Effector memory CD8-positive, alpha-beta T cell (primary cell): ENCODE measurements at regions not wholly inside any gene's neighbourhood (a gene's known extent, or its start where the extent isn't known, plus 50 kb on each side); places are given as distances from the start of the nearest gene placed in this dataset.
"Not testable (repeated sequence)": the region's sequence is repeated elsewhere in the genome, so short reads cannot be mapped to it uniquely, and the experiment has no call there.

ENCODE experiments used
- ATAC-seq: fragments of 150-1000 bp; cut with Tn5 transposase; replicated peaks from 2 replicates; pipeline ENCODE4 v1.10.0; 2021; ENCODE audit warnings: mild to moderate bottlenecking, moderate library complexity
- DNase-seq, 3 experiments: peaks; one replicate each; pipeline ENCODE4 v3.0.0; 2021
- H3K27ac Mint-ChIP-seq, 2 donors: one replicate each; pipeline ENCODE4 v1.8.0; 2022; ENCODE audit warnings: mild to moderate bottlenecking in 2 of 2, mixed read lengths in 2 of 2, moderate library complexity in 2 of 2
- H3K27me3 Mint-ChIP-seq, 2 donors: one replicate each; pipeline ENCODE4 v1.8.0; 2022; ENCODE audit warnings: mixed read lengths in 2 of 2
- H3K36me3 Mint-ChIP-seq: one replicate; pipeline ENCODE4 v1.8.0; 2022; ENCODE audit warnings: mild to moderate bottlenecking, moderate library complexity, mixed read lengths; ENCODE audit not compliant: insufficient read depth
- H3K4me1 Mint-ChIP-seq, 2 donors: one replicate each; pipeline ENCODE4 v1.8.0; 2022; ENCODE audit warnings: low read depth in 2 of 2, mixed read lengths in 2 of 2
- H3K4me3 Mint-ChIP-seq, 2 donors: one replicate each; pipeline ENCODE4 v1.8.0; 2022; ENCODE audit warnings: mild to moderate bottlenecking in 2 of 2, mixed read lengths in 2 of 2, moderate library complexity in 2 of 2
- H3K9me3 Mint-ChIP-seq, 2 donors: one replicate each; pipeline ENCODE4 v1.8.0; 2022; ENCODE audit warnings: mixed read lengths in 2 of 2

DNA sequence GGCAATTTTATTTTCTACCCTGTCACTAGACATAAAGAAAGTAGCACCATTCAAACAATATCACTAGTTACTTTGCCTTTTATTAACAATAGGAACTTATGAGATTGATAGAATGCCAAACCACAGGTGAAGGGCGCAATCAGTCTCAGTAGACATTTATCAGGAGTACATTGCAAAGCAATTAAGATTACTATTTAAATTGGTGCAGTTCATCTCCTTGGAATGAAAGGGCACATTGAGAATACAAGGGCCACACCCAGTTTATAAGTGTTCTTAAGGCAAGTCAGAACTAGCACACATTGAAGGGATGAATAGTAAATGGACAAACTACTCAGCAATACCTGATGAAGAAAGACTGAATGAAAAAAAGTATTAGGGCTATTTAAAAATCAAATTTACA, 601.4 kb downstream of the C12orf50 start:
- Mint-ChIP-seq H3K27ac (no peak overlapping the region), H3K9me3 (peaks cover 11 to 14% of the 10 kb centered on the region in 2 donors), H3K4me3 (no peak overlapping the region), H3K27me3 (no peaks in the 10 kb centered on the region), H3K36me3 (no peaks in the 10 kb centered on the region), H3K4me1 (no peaks in the 10 kb centered on the region)
- DNase-seq (no peak), ATAC-seq (no peak)

DNA sequence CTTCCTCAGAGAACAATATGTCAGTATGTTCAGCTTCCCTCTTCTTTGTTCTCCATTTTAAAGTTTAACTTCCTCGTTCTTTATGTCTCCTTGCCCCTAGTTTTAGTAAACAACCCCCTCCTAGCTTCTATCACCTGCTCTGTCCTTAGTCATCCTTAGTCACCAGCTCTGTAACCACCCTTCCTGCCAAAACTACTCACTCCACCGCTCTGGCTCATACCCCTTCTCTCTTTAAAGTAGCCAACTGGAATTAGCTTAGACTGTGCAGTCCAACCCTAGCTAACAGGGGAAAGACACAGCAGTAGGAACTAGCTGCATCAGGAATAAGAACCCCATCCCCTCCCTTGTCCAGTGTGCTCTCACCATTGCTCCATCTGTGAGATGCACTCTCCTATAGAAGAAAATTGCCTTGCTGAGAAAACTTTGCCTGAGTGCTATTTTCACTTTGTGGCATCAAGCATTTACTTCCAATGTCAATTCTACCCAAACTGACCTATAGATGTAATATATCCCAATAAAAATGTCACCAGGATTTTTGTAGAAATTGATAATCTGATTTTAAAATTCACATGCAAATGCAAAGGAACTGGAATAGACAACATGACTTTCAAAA, 603.2 kb downstream of the C12orf50 start:
- peaks cover 9 to 14% of the 10 kb centered on the region in 2 donors for H3K9me3 Mint-ChIP-seq
- no peaks in the 10 kb centered on the region for H3K27me3 Mint-ChIP-seq
- ATAC-seq, result no peak
- no peak for DNase-seq
- H3K4me1 Mint-ChIP-seq, result no peaks in the 10 kb centered on the region
- H3K27ac Mint-ChIP-seq, result no peak overlapping the region
- H3K4me3 Mint-ChIP-seq, result no peak overlapping the region
- H3K36me3 Mint-ChIP-seq, result no peaks in the 10 kb centered on the region

DNA sequence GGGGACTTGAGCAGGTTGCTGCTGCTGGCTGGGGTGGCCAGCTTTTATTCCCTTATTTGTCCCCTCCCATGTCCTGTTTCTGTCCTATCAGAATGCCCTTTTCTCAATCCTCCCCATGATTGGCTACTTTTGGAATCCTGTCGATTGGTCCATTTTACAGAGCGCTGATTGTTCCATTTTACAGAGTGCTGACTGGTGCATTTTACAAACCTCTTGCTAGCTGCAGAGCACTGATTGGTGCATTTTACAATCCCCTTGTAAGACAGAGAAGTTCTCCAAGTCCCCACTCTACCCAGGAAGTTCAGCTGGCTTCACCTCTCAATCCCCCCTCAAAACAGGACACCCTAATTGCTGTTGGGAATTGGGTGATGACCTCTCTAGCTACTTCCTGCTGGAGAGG, 608.0 kb downstream of the C12orf50 start:
- not testable (repeated sequence) for H3K27ac Mint-ChIP-seq, H3K4me3 Mint-ChIP-seq, H3K4me1 Mint-ChIP-seq, DNase-seq, ATAC-seq, H3K36me3 Mint-ChIP-seq, H3K27me3 Mint-ChIP-seq
- H3K9me3 Mint-ChIP-seq, result peaks cover 6 to 15% of the 10 kb centered on the region in 2 donors

DNA sequence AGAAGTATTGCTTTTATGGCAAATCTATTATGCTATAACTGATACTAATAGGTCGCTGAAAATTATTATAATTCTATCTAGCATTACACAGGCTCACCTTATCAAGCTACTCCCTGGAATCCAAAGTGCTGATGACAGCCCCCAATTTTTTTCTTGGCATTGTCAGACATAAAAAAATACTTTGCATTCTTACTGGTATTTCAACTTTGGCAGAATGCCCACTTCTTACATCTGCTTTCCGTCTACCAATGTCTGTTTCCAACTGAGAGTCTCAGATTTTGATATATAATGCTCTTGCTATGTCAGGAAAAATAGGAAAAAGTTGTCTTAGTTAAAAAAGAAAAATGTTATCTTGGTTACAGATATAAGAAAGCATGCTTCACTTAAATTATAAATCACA, 615.4 kb downstream of the C12orf50 start:
- Mint-ChIP-seq H3K27ac (no peak overlapping the region), H3K4me3 (no peak overlapping the region), H3K4me1 (no peaks in the 10 kb centered on the region), H3K36me3 (no peaks in the 10 kb centered on the region), H3K27me3 (no peaks in the 10 kb centered on the region), H3K9me3 (peaks cover 22 to 23% of the 10 kb centered on the region in 2 donors)
- no peak for DNase-seq
- no peak for ATAC-seq

DNA sequence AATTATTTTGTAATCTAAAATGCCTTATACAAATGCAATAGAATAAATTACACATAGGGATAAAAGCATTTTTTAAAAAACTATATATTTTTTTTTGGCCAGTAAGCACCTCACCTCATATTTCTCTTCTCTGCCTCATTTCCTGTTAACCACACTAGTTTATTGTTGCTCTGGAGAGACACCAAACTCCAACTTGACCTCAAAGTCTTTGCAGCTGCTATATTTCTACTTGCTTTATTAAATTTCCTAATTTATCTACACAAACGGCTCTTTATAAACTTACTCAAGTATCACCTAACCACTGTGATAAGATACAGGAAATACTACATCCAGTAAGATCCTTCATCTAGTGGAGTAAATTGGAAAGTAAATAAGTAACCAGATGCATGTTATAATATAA, 622.3 kb downstream of the C12orf50 start:
- ATAC-seq (no peak), DNase-seq (no peak)
- no peak overlapping the region for H3K4me3 Mint-ChIP-seq
- no peaks in the 10 kb centered on the region for H3K4me1 Mint-ChIP-seq
- no peak overlapping the region for H3K27ac Mint-ChIP-seq
- no peaks in the 10 kb centered on the region for H3K36me3 Mint-ChIP-seq
- peaks cover 13 to 23% of the 10 kb centered on the region in 2 donors for H3K9me3 Mint-ChIP-seq
- no peaks in the 10 kb centered on the region for H3K27me3 Mint-ChIP-seq

DNA sequence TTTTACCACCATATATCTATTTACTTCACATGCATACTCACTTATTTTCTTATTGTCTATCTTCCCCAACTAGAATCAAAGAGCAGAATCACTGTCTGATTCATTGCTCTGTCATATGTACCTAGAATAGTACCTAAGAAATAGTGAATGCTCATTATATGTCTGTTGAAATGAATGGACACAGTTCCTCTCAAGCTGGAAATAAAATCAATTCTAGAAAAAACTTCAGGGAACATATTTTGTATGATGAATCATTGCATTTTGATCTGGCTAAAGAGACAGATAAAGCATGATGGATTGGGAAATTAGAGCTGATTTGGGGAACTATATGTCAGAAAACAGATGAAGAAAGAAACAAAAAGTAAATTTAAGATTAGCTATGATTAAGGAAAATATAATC, 623.3 kb downstream of the C12orf50 start:
- no peak overlapping the region for H3K4me3 Mint-ChIP-seq
- ATAC-seq, result no peak
- no peaks in the 10 kb centered on the region for H3K27me3 Mint-ChIP-seq

DNA sequence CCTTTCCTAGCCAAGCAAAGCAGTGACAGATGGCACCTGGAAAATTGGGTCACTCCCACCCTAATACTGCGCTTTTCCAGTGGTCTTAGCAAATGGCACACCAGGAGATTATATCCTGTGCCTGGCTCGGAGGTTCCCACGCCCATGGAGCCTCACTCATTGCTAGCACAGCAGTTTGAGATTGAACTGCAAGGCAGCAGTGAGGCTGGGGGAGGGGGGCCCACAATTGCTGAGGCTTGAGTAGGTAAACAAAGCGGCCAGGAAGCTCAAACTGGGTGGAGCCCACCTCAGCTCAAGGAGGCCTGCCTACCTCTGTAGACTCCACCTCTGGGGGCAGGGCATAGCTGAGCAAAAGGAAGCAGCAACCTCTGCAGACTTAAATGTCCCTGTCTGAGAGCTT, 635.0 kb downstream of the C12orf50 start:
- not testable (repeated sequence) for DNase-seq, H3K27me3 Mint-ChIP-seq, ATAC-seq, H3K4me3 Mint-ChIP-seq, H3K4me1 Mint-ChIP-seq, H3K9me3 Mint-ChIP-seq, H3K36me3 Mint-ChIP-seq, H3K27ac Mint-ChIP-seq

More for the DNA sequence above, 623.3 kb downstream of the C12orf50 start:
- H3K4me1 Mint-ChIP-seq, result no peaks in the 10 kb centered on the region
- H3K9me3 Mint-ChIP-seq, result peaks cover 7 to 19% of the 10 kb centered on the region in 2 donors
- no peak overlapping the region for H3K27ac Mint-ChIP-seq
- H3K36me3 Mint-ChIP-seq, result no peaks in the 10 kb centered on the region
- no peak for DNase-seq

DNA sequence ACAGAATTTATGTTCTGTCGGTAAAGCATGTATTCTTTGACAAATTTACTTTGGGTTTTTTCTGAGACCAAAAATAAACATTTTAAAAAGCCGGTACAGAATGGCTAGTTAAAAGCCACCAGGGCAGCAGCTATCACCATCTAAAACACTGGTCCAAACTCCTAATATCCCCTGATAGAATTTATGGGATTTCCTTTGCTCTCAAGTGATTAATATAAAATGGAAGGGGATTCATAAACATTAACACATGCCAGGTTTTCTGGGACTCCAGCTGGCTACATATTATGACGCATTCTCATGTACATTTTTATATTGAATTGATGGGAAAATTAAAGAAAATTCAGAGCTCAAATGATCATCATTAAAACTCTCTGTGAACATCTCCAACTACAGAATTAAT, 640.8 kb downstream of the C12orf50 start:
- no peak for ATAC-seq

DNA sequence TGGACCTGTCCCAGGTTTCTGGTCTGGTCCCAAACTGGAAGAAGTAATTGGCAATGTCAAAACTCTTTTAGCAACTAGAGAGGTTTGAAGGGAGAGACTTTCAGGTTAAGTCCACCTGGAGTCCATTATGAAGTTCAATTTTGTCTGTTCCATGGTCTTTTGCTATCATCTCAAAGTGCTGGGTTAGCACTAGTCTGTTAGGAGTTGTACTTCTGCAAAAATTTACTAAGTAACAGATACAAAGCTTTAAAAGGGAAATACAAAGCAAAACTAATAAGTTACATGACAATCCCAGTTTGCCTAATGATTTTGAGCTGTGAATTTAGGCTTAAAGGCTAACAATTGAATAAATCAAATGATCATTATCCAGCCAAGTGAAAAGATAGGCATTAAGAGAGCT, 643.9 kb downstream of the C12orf50 start:
- Mint-ChIP-seq H3K4me1 (no peaks in the 10 kb centered on the region), H3K9me3 (peaks cover 0 to 3% of the 10 kb centered on the region in 2 donors), H3K4me3 (no peak overlapping the region), H3K27me3 (no peaks in the 10 kb centered on the region), H3K27ac (no peak overlapping the region), H3K36me3 (no peaks in the 10 kb centered on the region)
- ATAC-seq, result no peak
- DNase-seq, result no peak

More for the DNA sequence above, 640.8 kb downstream of the C12orf50 start:
- no peaks in the 10 kb centered on the region for H3K36me3 Mint-ChIP-seq
- H3K9me3 Mint-ChIP-seq, result no peaks in the 10 kb centered on the region
- H3K27me3 Mint-ChIP-seq, result no peaks in the 10 kb centered on the region
- no peak overlapping the region for H3K27ac Mint-ChIP-seq
- DNase-seq, result no peak
- no peaks in the 10 kb centered on the region for H3K4me1 Mint-ChIP-seq
- H3K4me3 Mint-ChIP-seq, result no peak overlapping the region

DNA sequence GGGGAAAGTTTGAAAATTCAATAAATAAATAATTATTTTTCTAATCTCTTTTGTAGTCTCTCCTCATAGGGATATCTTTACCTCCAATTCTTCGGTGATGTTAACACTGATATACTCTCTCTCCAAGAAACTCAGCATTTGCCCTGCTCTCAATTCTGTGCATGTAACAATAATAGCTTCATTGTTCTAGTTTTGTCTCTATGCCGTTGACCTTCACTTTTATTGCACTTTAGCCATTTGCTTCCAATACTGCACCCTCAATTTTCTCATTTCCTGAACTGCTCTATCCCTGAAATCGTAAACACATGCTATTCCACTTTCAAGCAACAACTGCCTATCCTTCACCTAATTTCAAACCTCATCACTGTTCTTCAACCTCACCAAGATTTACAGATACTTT, 645.0 kb downstream of the C12orf50 start:
- H3K27me3 Mint-ChIP-seq, result no peaks in the 10 kb centered on the region
- H3K9me3 Mint-ChIP-seq, result peaks cover 0 to 3% of the 10 kb centered on the region in 2 donors
- no peak for DNase-seq
- no peak for ATAC-seq
- H3K27ac Mint-ChIP-seq, result no peak overlapping the region
- no peak overlapping the region for H3K4me3 Mint-ChIP-seq
- H3K4me1 Mint-ChIP-seq, result no peaks in the 10 kb centered on the region
- no peaks in the 10 kb centered on the region for H3K36me3 Mint-ChIP-seq

DNA sequence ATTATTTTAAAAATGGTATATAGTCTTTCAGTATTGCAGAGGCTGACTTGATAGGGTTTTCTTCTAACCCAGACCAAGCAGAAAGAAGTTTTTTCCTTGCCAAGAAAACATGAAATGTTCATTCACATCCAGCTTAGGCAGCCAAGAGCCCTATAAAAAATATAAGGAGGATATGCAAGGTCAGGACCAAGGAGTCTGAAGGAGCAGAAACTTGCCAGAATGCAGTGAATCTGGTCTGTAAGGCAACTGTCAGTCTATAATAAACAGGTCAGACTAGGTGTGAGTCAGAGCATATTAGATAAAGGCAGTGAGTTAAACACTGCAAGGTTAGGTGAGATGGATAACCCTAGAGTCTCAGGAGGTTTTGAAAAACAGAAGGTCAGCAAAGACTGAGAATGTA, 645.5 kb downstream of the C12orf50 start:
- Mint-ChIP-seq H3K9me3 (peaks cover 0 to 3% of the 10 kb centered on the region in 2 donors), H3K4me1 (no peaks in the 10 kb centered on the region), H3K36me3 (no peaks in the 10 kb centered on the region), H3K27me3 (no peaks in the 10 kb centered on the region), H3K27ac (no peak overlapping the region), H3K4me3 (no peak overlapping the region)
- no peak for DNase-seq
- no peak for ATAC-seq

DNA sequence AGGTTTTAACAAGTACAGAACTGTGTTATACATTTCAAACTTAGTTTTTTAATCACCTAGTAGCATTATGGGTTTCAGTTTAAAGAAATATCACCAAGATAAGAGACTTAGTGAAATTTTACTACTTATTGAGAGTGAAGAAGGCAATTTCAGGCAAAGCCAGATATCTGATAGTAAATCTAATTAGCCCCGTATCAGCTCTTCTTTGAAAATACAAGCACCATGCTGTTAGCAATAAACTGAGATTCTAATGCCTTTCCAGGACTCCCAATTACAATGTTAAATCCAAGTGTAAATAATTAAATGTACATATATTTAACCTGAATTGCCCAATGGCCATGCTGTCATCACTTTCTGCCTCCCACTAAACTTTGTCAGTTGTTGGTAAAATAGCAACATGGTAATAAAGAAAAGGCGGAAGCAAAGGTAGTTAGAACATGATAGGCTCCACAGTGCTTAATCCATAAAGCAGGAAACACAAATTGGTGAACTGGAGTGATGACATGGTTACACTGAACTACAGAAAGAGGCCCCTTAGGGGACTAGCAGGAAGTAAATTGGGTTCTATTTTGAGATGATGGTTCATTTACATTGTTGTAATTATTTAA, 646.1 kb downstream of the C12orf50 start:
- Mint-ChIP-seq H3K9me3 (peaks cover 0 to 3% of the 10 kb centered on the region in 2 donors), H3K27me3 (no peaks in the 10 kb centered on the region), H3K27ac (no peak overlapping the region), H3K36me3 (no peaks in the 10 kb centered on the region), H3K4me1 (no peaks in the 10 kb centered on the region), H3K4me3 (no peak overlapping the region)
- no peak for ATAC-seq
- DNase-seq, result no peak

DNA sequence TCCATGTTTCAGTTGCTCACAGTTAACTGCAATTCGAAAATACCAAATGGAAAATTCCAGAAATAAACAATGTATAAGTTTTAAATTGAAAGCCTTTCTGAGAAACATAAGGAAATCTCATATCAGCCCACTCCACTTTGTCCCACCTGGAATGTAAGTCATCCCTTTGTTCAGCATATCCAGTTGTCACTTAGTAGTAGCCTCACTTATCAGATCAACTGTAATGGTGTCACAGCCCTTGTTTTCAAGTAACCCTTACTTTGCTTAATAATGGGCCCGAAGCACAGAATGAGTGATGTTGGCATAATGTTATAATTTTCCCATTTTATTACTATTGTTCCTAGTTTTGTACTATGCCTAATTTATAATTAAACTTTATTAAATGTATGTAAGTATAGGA, 646.8 kb downstream of the C12orf50 start:
- DNase-seq (no peak), ATAC-seq (no peak)
- Mint-ChIP-seq H3K9me3 (peaks cover 0 to 3% of the 10 kb centered on the region in 2 donors), H3K4me1 (no peaks in the 10 kb centered on the region), H3K27ac (no peak overlapping the region), H3K27me3 (no peaks in the 10 kb centered on the region), H3K36me3 (no peaks in the 10 kb centered on the region), H3K4me3 (no peak overlapping the region)

DNA sequence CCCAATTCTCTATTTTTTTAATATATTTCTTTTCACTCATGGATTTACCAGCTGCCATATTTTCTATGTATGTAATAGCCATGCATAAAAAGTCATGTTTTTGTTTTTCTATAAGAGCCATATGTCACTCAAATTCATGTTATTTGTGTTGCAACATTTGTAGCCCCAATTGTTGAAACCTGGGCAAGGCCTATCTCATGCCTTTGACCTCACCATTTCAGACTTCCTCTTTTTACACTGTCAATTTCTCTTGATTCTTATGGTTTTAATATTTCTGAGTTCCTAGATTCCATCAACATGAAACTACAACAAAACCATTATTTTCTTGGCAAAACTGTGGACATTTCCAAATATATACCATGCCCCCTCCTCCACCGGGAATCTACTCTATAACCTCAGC, 647.5 kb downstream of the C12orf50 start:
- no peak overlapping the region for H3K4me3 Mint-ChIP-seq

More for the DNA sequence above, 647.5 kb downstream of the C12orf50 start:
- no peaks in the 10 kb centered on the region for H3K27me3 Mint-ChIP-seq
- peaks cover 0 to 3% of the 10 kb centered on the region in 2 donors for H3K9me3 Mint-ChIP-seq
- no peaks in the 10 kb centered on the region for H3K4me1 Mint-ChIP-seq
- no peaks in the 10 kb centered on the region for H3K36me3 Mint-ChIP-seq
- no peak overlapping the region for H3K27ac Mint-ChIP-seq
- DNase-seq (no peak), ATAC-seq (no peak)
